Prostate gland (tissue), 2 donors: ENCODE measurements at regions not wholly inside any gene's neighbourhood (a gene's known extent, or its start where the extent isn't known, plus 50 kb on each side); places are given as distances from the start of the nearest gene placed in this dataset.
"Not testable (repeated sequence)": the region's sequence is repeated elsewhere in the genome, so short reads cannot be mapped to it uniquely, and the experiment has no call there.

Source experiments
- POLR2A ChIP-seq: fragments of 450-650 bp; IDR thresholded peaks from one replicate; pipeline ENCODE4 v1.6.1; 2016; ENCODE audit warnings: antibody characterized with exemption, mild to moderate bottlenecking
- POLR2AphosphoS5 ChIP-seq: sonication (generic); formaldehyde crosslinking; IDR thresholded peaks from one replicate; pipeline ENCODE4 v1.6.1; 2017; ENCODE audit warnings: antibody characterized with exemption
- TF ChIP-seq, protein P1 (sequence below), 4 experiments: fragments of 200-600 bp in 2 of 4; fragments of 450-650 bp in 2 of 4; sonication (generic) in 2 of 4; IDR thresholded peaks; 1 replicate in 3 of 4; 2 replicates in 1 of 4; pipeline ENCODE4 v1.5.1; 2016 to 2019; ENCODE audit warnings: antibody characterized with exemption in 4 of 4, mild to moderate bottlenecking in 2 of 4, moderate library complexity in 2 of 4

DNA sequence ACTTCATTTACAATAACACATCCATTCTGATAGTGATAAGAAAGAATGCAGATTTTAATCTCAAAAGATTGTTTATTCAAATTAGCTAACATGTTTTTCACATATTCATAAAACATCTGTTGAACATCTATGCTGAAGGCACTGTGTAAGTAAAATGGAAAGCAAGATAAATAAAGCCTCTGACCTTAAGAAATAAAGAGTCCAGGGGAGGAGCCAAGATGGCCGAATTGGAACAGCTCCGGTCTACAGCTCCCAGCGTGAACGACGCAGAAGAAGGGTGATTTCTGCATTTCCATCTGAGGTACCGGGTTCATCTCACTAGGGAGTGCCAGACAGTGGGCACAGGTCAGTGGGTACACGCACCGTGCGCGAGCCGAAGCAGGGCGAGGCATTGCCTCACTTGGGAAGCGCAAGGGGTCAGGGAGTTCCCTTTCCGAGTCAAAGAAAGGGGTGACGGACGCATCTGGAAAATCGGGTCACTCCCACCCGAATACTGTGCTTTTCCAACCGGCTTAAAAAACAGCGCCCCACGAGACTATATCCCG is 336.5 kb downstream of the CETN3 start:
- TF ChIP-seq, protein P1, sequence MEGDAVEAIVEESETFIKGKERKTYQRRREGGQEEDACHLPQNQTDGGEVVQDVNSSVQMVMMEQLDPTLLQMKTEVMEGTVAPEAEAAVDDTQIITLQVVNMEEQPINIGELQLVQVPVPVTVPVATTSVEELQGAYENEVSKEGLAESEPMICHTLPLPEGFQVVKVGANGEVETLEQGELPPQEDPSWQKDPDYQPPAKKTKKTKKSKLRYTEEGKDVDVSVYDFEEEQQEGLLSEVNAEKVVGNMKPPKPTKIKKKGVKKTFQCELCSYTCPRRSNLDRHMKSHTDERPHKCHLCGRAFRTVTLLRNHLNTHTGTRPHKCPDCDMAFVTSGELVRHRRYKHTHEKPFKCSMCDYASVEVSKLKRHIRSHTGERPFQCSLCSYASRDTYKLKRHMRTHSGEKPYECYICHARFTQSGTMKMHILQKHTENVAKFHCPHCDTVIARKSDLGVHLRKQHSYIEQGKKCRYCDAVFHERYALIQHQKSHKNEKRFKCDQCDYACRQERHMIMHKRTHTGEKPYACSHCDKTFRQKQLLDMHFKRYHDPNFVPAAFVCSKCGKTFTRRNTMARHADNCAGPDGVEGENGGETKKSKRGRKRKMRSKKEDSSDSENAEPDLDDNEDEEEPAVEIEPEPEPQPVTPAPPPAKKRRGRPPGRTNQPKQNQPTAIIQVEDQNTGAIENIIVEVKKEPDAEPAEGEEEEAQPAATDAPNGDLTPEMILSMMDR (IDR thresholded peaks at IDR 0.05): not testable (repeated sequence)
- not testable (repeated sequence) for TF ChIP-seq POLR2A, POLR2AphosphoS5
